ENCODE measurements at regions not wholly inside any gene's neighbourhood (a gene's known extent, or its start where the extent isn't known, plus 50 kb on each side); places are given as distances from the start of the nearest gene placed in this dataset.
"Not testable (repeated sequence)": the region's sequence is repeated elsewhere in the genome, so short reads cannot be mapped to it uniquely, and the experiment has no call there.

DNA sequence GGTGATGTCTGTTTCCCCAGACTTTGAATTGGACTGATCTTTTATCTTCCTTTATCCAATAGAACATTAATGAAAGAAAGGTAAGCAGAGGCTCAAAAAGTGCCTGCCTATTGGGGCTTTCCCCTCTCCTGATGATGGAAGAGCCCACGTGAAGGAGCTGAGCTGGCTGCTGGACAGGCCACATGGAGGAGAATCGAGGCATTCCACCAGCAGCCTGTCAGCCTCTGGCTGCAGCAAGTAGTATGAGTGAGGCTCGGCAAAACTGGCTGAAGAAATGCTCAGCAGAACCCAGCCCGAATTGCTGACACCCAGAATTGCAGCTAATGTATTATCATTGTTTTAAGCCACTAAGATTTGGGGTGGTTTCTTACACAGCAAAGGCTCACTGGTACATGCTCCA is 66.5 kb upstream of the STC2 start:
- Histone ChIP-seq H3K36me3 (no peaks in the 10 kb centered on the region), H3K27me3 (no peaks in the 10 kb centered on the region), H3K27ac (no peak overlapping the region), H3K4me1 (no peaks in the 10 kb centered on the region), H3K9me3 (peaks cover 0 to 5% (median 2%) of the 10 kb centered on the region in 4 donors), H3K4me3 (no peak overlapping the region)
- DNase-seq = no peak
- no peak for ATAC-seq (ENCODE audit: low FRiP score in 2 of 2)
- TF ChIP-seq CTCF (IDR thresholded peaks at IDR 0.05) = no peak
- TF ChIP-seq POLR2AphosphoS5 (IDR thresholded peaks at IDR 0.05) = no peak
- TF ChIP-seq POLR2A (IDR thresholded peaks at IDR 0.05) = no peak
- no peak for TF ChIP-seq EP300 (IDR thresholded peaks at IDR 0.05)
- 70 to 81% methylated on average over 3 to 4 of the region's 4 CpGs for WGBS, 2 donors

GRCh38 chr5:173392172-173392571 is 64.0 kb upstream of the STC2 start:
- DNase-seq (no peak), ATAC-seq (ENCODE audit: low FRiP score in 2 of 2) (no peak)
- Histone ChIP-seq H3K27me3 (no peaks in the 10 kb centered on the region), H3K36me3 (no peaks in the 10 kb centered on the region), H3K9me3 (peaks cover 0 to 5% (median 2%) of the 10 kb centered on the region in 4 donors), H3K4me3 (no peak overlapping the region), H3K4me1 (no peaks in the 10 kb centered on the region), H3K27ac (no peak overlapping the region)
- no peak for TF ChIP-seq POLR2A (IDR thresholded peaks at IDR 0.05)
- no peak for TF ChIP-seq EP300 (IDR thresholded peaks at IDR 0.05)
- TF ChIP-seq CTCF (IDR thresholded peaks at IDR 0.05) = no peak
- no peak for TF ChIP-seq POLR2AphosphoS5 (IDR thresholded peaks at IDR 0.05)

DNA sequence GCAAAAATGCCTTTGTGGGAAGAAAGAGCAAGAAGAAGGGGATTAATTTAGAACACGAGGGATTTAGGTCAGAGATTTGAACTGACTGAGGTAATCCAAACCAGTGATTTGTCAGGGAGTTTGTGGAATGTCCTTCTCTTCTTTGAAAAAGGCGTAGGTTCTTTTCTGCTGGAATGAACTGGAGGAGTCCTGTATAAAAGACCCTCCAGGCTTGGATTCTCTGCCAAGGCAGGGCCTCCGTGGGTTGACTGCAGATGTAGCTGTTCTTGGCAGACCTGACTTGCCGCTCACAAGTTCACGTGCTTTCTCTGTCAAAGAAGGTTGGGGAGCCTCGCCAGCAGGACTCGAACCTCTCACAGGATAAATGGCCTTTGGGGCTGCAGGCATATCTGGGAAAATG is 62.8 kb upstream of the STC2 start:
- no peak overlapping the region for H3K27ac ChIP-seq

GRCh38 chr5:173387293-173387692 is 59.1 kb upstream of the STC2 start:
- 85 to 92% methylated on average over 2 of the region's 2 CpGs for WGBS, 2 donors

More for the DNA sequence above, 62.8 kb upstream of the STC2 start:
- no peak for DNase-seq
- Histone ChIP-seq H3K4me3 (no peak overlapping the region), H3K27me3 (no peaks in the 10 kb centered on the region), H3K36me3 (no peaks in the 10 kb centered on the region), H3K4me1 (no peaks in the 10 kb centered on the region), H3K9me3 (peaks cover 0 to 5% (median 2%) of the 10 kb centered on the region in 4 donors)
- ATAC-seq (ENCODE audit: low FRiP score in 2 of 2) = no peak
- TF ChIP-seq POLR2A (IDR thresholded peaks at IDR 0.05) = no peak
- 89 to 92% methylated on average over 7 of the region's 7 CpGs for WGBS, 2 donors

GRCh38 chr5:173385832-173386360 is 57.7 kb upstream of the STC2 start:
- Histone ChIP-seq H3K27ac (no peak overlapping the region), H3K4me1 (no peaks in the 10 kb centered on the region), H3K36me3 (no peaks in the 10 kb centered on the region), H3K4me3 (no peak overlapping the region), H3K27me3 (no peaks in the 10 kb centered on the region), H3K9me3 (no peaks in the 10 kb centered on the region)
- ATAC-seq (ENCODE audit: low FRiP score in 2 of 2) (no peak), DNase-seq (no peak)
- TF ChIP-seq EP300 (IDR thresholded peaks at IDR 0.05) (no peak), POLR2AphosphoS5 (IDR thresholded peaks at IDR 0.05) (no peak), CTCF (IDR thresholded peaks at IDR 0.05) (no peak), POLR2A (IDR thresholded peaks at IDR 0.05) (no peak)
- 76 to 87% methylated on average over 4 of the region's 4 CpGs for WGBS, 2 donors

More at GRCh38 chr5:173387293-173387692, 59.1 kb upstream of the STC2 start:
- H3K9me3 ChIP-seq; DNase-seq; H3K27ac ChIP-seq; H3K4me3 ChIP-seq; H3K4me1 ChIP-seq; H3K27me3 ChIP-seq; ATAC-seq (ENCODE audit: low FRiP score in 2 of 2); H3K36me3 ChIP-seq: not testable (repeated sequence)

- H3K9me3 ChIP-seq = no peaks in the 10 kb centered on the region
- DNase-seq = no peak
- 76 to 83% methylated on average over 4 of the region's 4 CpGs for WGBS, 2 donors
- no peak for TF ChIP-seq CTCF (IDR thresholded peaks at IDR 0.05)
- TF ChIP-seq POLR2A (IDR thresholded peaks at IDR 0.05) = no peak
- TF ChIP-seq EP300 (IDR thresholded peaks at IDR 0.05) = no peak
- no peak for TF ChIP-seq POLR2AphosphoS5 (IDR thresholded peaks at IDR 0.05)
- no peaks in the 10 kb centered on the region for H3K36me3 ChIP-seq
- no peak overlapping the region for H3K4me3 ChIP-seq
- no peaks in the 10 kb centered on the region for H3K27me3 ChIP-seq
- no peaks in the 10 kb centered on the region for H3K4me1 ChIP-seq
- ATAC-seq (ENCODE audit: low FRiP score in 2 of 2) = no peak
- H3K27ac ChIP-seq = no peak overlapping the region
These were observed 55.5 kb upstream of the STC2 start for GRCh38 chr5:173383711-173384110.
